Erythroblast (primary cell): ENCODE measurements at regions not wholly inside any gene's neighbourhood (a gene's known extent, or its start where the extent isn't known, plus 50 kb on each side); places are given as distances from the start of the nearest gene placed in this dataset.

Source experiments
- DNase-seq, 2 experiments: peaks; one replicate each; lab custom pipeline; 2025; lab: John Stamatoyannopoulos, UW
- GATA1 ChIP-seq: IDR thresholded peaks from 2 replicates; pipeline ENCODE4 v1.6.1; 2011; ENCODE audit warnings: low read depth, mild to moderate bottlenecking, control low read depth, low read length, moderate library complexity
- POLR2A ChIP-seq: IDR thresholded peaks from 2 replicates; pipeline ENCODE4 v1.6.1; 2011; ENCODE audit warnings: mild to moderate bottlenecking, low read length

DNA sequence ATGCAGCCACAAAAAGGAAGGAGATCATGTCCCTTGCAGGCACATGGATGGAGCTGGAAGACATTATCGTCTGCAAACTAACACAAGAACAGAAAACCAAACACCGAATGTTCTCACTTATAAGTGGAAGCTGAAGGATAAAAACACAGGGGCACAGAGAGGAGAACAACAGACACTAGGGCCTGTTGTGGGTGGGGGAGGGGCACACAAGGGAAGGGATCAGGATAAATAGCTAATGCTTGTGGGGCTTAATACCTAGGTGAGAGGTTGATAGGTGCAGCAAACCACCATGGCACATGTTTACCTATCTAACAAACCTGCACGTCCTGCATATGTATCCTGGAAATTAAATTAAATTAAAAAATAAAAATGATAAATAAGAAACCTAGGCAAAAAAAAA lies 969.9 kb downstream of the TTLL7 start:
- DNase-seq, result no peak
- no peak for TF ChIP-seq POLR2A
- no peak for TF ChIP-seq GATA1

DNA sequence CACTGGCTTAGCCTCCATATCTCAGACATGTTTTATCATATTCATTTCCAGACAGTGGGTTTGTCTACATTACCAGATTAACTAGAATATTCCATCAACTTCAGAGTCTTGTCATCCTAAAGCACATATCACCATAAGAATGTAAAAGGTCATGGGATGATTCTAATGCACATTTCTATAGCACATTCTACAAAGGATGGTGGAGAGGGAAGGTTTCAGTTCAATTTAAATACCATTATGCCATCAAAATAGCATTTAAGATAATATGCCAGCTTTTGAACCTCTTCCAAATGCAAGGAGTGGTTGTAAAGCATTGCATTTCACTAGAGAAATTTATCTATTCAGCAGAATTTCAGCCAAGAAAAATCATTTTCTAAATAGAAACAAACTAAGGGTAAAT lies 970.5 kb downstream of the TTLL7 start:
- no peak for TF ChIP-seq POLR2A
- TF ChIP-seq GATA1, result no peak

DNA sequence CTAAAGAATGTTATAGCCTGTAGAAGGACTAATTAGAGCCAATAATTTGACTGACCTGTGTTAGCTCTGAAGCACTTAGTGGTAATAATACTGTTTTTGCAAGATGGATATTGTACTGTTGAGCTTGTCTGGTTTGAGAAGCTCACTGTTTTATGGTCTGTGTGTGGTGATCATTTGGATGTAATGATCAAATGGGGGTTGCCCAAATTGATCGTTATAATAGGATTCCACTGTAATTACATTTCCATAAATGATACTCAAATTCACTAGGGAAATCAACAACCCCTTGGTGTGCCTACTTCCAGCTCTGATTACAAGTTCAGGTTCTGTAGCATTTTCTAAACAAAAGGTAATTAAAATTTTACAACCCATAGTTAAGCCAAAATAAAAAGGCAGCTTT lies 971.4 kb downstream of the TTLL7 start:
- TF ChIP-seq POLR2A (no peak), GATA1 (no peak)

More for the DNA sequence above, 970.5 kb downstream of the TTLL7 start:
- no peak for DNase-seq

DNA sequence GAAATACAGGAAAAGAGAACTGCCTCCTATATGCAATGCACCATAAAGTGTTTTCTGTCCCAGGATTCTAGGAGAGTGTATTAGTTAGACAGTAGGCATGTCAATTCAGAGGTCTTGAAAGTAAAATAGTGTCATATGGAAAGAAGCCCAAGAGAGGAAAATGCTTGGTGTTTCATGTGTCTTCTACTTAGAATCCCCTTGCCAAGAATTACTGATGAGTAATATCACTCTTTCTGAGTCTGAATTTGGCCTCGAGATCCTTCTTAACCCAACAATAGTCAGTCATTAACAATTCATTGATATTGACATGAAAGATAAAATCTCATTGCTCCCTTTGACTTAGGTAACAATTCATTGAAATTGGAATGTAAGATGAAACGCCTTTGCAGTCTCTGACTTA lies 972.2 kb downstream of the TTLL7 start:
- no peak for DNase-seq

More for the DNA sequence above, 971.4 kb downstream of the TTLL7 start:
- DNase-seq, result no peak

DNA sequence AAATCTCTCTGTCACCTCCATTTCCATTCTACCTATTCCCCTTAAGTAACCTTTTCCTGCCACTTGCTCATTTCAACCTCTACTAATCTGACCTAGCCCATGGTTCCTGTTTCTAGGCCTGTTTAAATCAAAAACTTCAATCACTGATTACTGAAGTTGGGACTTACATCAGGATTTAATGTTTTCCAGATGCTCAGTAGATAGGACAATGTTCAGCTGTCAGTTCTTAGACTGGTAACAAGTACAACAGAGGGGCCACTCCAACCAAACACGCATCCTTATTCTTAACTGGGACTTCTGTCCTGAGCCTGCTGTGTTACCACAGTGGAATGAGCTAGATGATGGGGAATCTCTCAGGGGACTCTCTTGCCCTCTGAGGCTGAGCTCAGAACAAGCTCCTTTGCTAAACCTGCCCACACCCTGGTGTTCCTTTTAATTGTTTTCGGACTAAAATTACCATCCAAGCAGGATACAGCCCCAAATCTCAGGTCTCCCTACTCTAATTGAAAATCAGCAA lies 974.6 kb downstream of the TTLL7 start:
- no peak for DNase-seq
- no peak for TF ChIP-seq GATA1
- no peak for TF ChIP-seq POLR2A

More for the DNA sequence above, 972.2 kb downstream of the TTLL7 start:
- TF ChIP-seq POLR2A (no peak), GATA1 (no peak)

DNA sequence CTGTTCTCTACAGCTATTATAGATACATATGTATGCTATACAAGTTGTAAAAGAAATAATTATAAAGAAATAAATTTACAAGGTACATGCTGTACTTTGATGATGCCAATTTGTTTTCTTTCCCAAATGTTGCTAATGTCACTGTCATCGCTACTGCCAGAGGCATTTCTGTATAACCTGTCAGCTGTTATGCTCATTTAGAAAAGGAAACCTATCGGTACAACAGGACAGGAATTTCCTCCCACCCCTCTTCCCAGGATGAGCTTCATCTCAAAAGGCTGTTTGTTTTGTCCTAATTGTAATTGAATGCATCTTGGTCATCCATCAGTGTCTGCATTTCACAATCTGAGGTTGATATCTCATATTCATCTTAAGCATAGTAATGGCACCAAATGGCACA lies 975.7 kb downstream of the TTLL7 start:
- TF ChIP-seq POLR2A, result no peak
- no peak for TF ChIP-seq GATA1
- no peak for DNase-seq

DNA sequence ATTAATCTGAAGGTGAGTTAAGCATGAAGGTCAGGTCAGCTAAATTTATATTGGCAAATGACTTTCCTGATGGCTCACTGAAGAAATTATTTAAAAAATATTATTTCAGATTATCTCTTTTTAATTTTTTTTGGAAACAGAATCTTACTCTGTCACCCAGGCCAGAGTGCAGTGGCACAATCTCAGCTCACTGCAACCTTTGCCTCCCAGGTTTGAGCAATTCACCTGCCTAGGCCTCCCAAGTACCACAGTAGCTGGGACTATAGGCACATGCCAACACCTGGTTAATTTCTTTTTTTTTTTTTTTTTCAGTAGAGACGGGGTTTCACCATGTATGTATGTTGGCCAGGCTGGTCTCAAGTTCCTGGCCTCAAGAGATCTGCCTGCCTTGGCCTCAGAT lies 976.7 kb downstream of the TTLL7 start:
- no peak for DNase-seq

DNA sequence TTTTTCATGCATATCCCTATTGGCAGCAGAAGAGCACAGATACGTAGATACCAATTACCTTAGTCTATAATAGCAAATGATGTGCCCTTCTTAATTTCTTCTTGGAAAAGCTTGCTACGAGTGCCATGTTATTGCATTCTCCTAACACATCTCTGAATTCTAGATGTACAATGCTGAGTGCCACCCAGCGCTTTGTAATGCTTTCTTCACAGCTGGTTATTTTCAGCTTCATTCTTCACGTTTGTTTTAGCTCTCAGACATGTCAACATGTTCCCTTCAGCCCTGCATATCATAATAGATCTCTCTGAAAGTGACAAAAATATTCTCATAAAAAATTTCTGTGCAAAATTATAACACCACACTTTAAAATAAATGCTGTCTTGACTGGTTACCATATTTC lies 981.2 kb downstream of the TTLL7 start:
- no peak for TF ChIP-seq POLR2A
- TF ChIP-seq GATA1, result no peak
- DNase-seq, result no peak

More for the DNA sequence above, 976.7 kb downstream of the TTLL7 start:
- TF ChIP-seq POLR2A (no peak), GATA1 (no peak)

DNA sequence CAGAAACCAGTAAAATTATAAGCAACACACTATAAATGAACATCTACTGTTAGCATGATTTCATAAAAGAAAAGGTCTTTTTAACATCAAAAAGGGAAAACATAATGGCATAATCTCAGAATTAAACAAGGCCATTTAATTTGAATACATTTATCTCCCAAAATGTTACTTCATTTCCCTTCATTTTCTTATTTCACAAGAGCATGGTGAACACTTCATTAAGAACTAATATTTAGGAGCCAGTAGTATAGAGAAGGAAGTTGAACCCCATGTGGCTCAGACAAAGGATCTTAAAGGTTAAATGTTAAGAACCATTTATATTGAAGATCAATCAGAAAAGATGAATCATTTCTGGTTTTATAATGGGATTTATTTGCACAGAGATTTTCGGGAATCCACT lies 981.7 kb downstream of the TTLL7 start:
- TF ChIP-seq GATA1 (no peak), POLR2A (no peak)
- no peak for DNase-seq

DNA sequence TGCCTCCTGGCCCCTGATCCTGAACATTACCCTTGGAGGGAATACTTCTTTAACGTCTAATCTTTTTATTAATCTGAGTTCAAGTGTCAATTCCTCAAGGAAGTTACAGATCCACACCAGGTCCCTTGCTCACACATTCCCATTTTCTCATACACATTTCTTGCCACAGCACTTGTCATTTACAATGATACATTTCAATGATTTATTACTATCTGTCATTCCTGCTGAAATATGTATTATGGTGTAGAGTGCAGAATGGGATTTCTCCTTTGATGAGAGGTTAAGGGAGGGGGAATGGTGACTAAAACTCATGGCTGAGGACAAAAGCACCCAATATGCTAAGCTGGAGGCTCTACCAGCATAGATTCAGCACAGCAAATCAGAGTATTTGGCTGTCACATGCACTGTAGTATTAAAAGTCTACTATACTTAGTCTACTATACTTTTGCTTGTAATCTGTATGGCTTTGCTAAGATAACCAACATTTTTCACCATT lies 982.5 kb downstream of the TTLL7 start:
- DNase-seq, result no peak
- TF ChIP-seq GATA1 (no peak), POLR2A (no peak)

DNA sequence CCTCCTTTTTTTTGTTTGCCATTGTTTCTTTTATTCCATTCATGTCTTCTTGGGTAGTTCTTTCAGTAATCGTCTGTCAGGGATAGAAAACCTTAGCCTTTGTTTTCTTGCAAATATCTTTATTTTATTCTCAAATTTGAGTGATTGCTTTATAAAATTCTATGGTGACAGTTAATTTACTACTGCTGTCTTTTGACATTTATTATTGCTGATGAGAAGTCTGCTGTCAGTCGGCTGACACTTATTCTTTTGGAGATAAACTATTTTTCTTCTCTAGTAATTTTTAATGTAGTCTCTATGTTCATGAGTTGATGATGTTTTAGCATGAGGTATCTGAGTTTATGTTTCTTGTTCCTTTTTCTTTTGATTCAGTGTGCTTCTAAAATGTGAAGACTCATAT lies 983.8 kb downstream of the TTLL7 start:
- TF ChIP-seq GATA1 (no peak), POLR2A (no peak)
- no peak for DNase-seq

DNA sequence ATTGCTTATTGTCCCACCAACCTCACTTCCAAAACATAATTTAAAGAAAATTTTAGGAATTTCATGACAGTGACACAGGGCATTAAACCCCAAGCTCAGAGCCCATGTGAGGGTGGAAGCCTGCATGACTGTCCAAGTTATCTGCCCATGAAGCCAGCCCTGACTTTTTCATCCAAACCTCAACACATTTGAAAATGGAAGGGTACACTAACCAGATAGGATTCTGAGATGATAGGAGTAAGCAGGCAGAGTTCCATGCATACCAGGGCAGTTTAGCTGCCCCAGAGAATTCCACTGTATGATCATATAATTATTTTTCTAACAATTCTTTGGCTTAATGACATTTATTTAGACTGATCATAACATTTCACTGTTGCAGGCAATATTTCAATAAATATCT lies 986.0 kb downstream of the TTLL7 start:
- DNase-seq, result no peak
- TF ChIP-seq GATA1, result no peak
- no peak for TF ChIP-seq POLR2A

DNA sequence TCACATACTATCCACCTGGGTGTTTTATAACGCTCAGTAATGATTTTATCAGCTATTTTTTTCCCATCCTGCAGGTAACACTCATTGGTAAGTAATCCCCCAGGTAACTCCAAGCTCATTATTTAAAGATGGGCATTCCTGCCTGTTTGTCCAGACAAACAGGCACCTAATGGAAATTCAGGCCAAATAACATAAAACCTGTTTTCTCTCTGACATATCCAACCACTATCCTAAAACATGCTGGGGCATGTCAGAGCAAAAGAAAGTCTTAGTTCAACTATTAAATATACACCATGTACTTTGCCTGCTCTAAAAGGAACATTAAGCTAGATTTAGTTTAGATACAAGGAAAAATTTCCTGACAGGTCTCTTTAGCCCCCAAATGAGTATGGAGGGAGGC lies 987.7 kb downstream of the TTLL7 start:
- DNase-seq, result no peak

DNA sequence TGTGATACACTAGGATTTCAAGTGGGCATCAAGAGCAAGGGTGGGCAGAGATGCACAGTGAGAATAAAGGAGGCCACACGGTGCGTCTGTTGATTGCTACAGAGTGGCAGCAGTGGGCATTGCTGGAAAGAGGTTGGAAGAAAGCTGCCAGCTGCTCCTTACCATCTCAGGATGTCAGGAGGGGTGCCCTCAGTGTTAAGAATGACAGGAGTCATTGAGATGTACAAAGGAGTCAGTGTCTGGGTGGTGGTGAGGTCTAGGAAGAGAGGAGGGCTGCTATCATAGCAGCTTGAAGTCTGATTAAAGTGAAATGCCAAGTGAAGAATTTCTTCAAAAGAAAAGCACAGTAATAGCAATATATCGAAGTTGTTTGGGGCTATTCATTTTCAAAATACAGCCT lies 992.7 kb downstream of the TTLL7 start:
- DNase-seq, result no peak

More for the DNA sequence above, 987.7 kb downstream of the TTLL7 start:
- no peak for TF ChIP-seq GATA1
- TF ChIP-seq POLR2A, result no peak

DNA sequence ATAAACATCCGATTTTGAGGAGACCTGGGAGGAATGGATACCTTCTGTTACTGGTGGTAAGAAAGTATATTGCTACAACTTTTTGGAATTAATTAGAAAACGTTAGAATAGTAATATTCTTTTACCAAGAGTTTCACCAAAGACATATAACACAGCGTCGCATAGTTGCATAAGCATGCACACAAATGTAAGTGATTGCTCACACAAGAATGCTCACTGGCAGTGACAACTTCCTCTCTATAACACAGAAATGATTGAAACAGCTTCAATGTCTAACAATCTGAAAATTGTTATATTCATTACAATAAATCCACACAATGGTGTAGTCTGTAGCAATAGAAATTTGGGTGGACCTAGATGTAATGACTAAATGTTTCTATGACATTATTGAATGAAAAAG lies 998.6 kb downstream of the TTLL7 start:
- no peak for DNase-seq
- TF ChIP-seq GATA1 (no peak), POLR2A (no peak)

More for the DNA sequence above, 992.7 kb downstream of the TTLL7 start:
- TF ChIP-seq GATA1 (no peak), POLR2A (no peak)

DNA sequence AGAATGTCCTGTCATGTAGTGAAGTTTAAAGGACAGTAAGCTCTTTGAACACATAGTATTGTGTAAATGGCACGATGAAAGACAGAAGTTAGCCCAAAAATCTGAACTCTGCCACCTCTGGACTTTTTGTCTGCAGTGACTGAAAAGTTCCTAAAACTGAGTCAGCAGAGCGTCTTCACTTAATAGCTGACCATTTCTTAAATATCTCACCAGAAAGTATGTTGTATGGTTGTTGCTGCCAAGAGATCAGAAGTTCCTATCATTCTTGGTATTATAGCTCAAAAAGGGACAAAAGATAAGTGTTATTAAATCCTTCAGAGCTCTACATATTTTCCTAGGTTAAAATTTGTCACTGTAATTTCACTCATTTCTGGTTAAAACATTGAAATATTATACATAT lies 1003.0 kb downstream of the TTLL7 start:
- TF ChIP-seq GATA1 (no peak), POLR2A (no peak)
- no peak for DNase-seq
